GM23338 (cell line): ENCODE measurements at regions not wholly inside any gene's neighbourhood (a gene's known extent, or its start where the extent isn't known, plus 50 kb on each side); places are given as distances from the start of the nearest gene placed in this dataset.

Source experiments
- ATAC-seq: fragments of 200-7000 bp; cut with Tn5 transposase; 3 replicates; pipeline ENCODE4 v1.9.1; 2020
- DNase-seq: peaks from one replicate; pipeline ENCODE4 v3.0.0-alpha.2; 2015; ENCODE audit warnings: low spot score
- H2AFZ ChIP-seq: fragments of 200-600 bp; sonication (generic); 2 replicates; pipeline ENCODE4 v1.8.0; 2016; ENCODE audit warnings: antibody characterized with exemption, mild to moderate bottlenecking, moderate library complexity
- H3F3A ChIP-seq: fragments of 200-600 bp; sonication (generic); replicated peaks from 2 replicates; pipeline ENCODE4 v1.8.0; 2017; ENCODE audit warnings: antibody characterized with exemption, mixed run types, low read depth
- H3K27ac ChIP-seq: fragments of 200-600 bp; sonication (generic); 2 replicates; pipeline ENCODE4 v1.6.1; 2016; ENCODE audit warnings: low read depth
- H3K27me3 ChIP-seq: fragments of 200-600 bp; sonication (generic); 2 replicates; pipeline ENCODE4 v1.8.0; 2016; ENCODE audit warnings: mild to moderate bottlenecking, mixed run types, moderate library complexity; ENCODE audit not compliant: insufficient read depth
- H3K36me3 ChIP-seq: fragments of 200-600 bp; sonication (generic); 2 replicates; pipeline ENCODE4 v1.8.0; 2016; ENCODE audit warnings: mild to moderate bottlenecking; ENCODE audit not compliant: insufficient read depth
- H3K4me1 ChIP-seq: fragments of 200-600 bp; sonication (generic); 2 replicates; pipeline ENCODE4 v1.8.0; 2016; ENCODE audit warnings: mild to moderate bottlenecking, moderate library complexity; ENCODE audit not compliant: insufficient read depth
- H3K4me2 ChIP-seq: fragments of 200-600 bp; sonication (generic); 2 replicates; pipeline ENCODE4 v1.7.1; 2017; ENCODE audit warnings: mixed run types
- H3K4me3 ChIP-seq: fragments of 200-600 bp; sonication (generic); 2 replicates; pipeline ENCODE4 v1.6.1; 2016; ENCODE audit warnings: mixed run types
- H3K79me2 ChIP-seq: fragments of 200-600 bp; sonication (generic); replicated peaks from 2 replicates; pipeline ENCODE4 v1.8.0; 2017; ENCODE audit warnings: mild to moderate bottlenecking; ENCODE audit not compliant: insufficient read depth
- H3K9me2 ChIP-seq: fragments of 200-600 bp; sonication (generic); 2 replicates; pipeline ENCODE4 v1.8.0; 2017; ENCODE audit not compliant: insufficient read depth
- H4K20me1 ChIP-seq: fragments of 200-600 bp; sonication (generic); replicated peaks from 2 replicates; pipeline ENCODE4 v1.8.0; 2017; ENCODE audit warnings: mild to moderate bottlenecking; ENCODE audit not compliant: insufficient read depth
- H3K27ac Mint-ChIP-seq: 2 replicates; pipeline ENCODE4 v1.8.0; 2020; ENCODE audit warnings: inconsistent platforms, mild to moderate bottlenecking, moderate library complexity, mixed read lengths
- H3K27me3 Mint-ChIP-seq: 3 replicates; pipeline ENCODE4 v1.8.0; 2022; ENCODE audit warnings: low read depth, mild to moderate bottlenecking, moderate library complexity, mixed read lengths, inconsistent platforms; ENCODE audit not compliant: insufficient read depth, poor library complexity
- H3K36me3 Mint-ChIP-seq: 3 replicates; pipeline ENCODE4 v1.8.0; 2021; ENCODE audit warnings: low read depth, mild to moderate bottlenecking, inconsistent platforms, moderate library complexity, mixed read lengths
- H3K4me1 Mint-ChIP-seq: 3 replicates; pipeline ENCODE4 v1.8.0; 2020; ENCODE audit warnings: mild to moderate bottlenecking, inconsistent platforms, mixed read lengths
- H3K4me3 Mint-ChIP-seq: 3 replicates; pipeline ENCODE4 v1.8.0; 2021; ENCODE audit warnings: moderate library complexity, mild to moderate bottlenecking, inconsistent platforms, mixed read lengths
- H3K9me3 Mint-ChIP-seq: 3 replicates; pipeline ENCODE4 v1.8.0; 2020; ENCODE audit warnings: moderate library complexity, mild to moderate bottlenecking, inconsistent platforms, mixed read lengths
- CREB1 ChIP-seq: fragments of 250-450 bp; sonication (Bioruptor Pico); IDR thresholded peaks from 2 replicates; pipeline ENCODE4 v1.5.0; 2020; ENCODE audit warnings: low read depth, mild to moderate bottlenecking, moderate library complexity
- CTCF ChIP-seq, 2 experiments: fragments of 200-600 bp in 1 of 2; sonication (generic) in 1 of 2; conservative IDR thresholded peaks; 2 replicates each; pipeline versions ENCODE4 v1.5.1 to v1.6.1; 2016 to 2017; ENCODE audit warnings: antibody characterized with exemption in 2 of 2, low read depth in 2 of 2, mild to moderate bottlenecking in 2 of 2, moderate library complexity in 1 of 2
- ETS1 ChIP-seq: IDR thresholded peaks from 2 replicates; pipeline ENCODE4 v1.6.1; 2016; ENCODE audit warnings: antibody characterized with exemption
- EZH2 ChIP-seq: fragments of 200-600 bp; sonication (generic); IDR thresholded peaks from one replicate; pipeline ENCODE4 v1.8.0; 2017; ENCODE audit warnings: antibody characterized with exemption, mild to moderate bottlenecking, low read depth; ENCODE audit not compliant: unreplicated experiment
- EZH2phosphoT487 ChIP-seq: fragments of 200-600 bp; sonication (generic); IDR thresholded peaks from one replicate; pipeline ENCODE4 v1.8.1; 2018; ENCODE audit warnings: antibody characterized with exemption; ENCODE audit not compliant: unreplicated experiment
- JUNB ChIP-seq: IDR thresholded peaks from one replicate; pipeline ENCODE4 v1.6.1; 2016; ENCODE audit warnings: antibody characterized with exemption; ENCODE audit not compliant: unreplicated experiment
- NANOG ChIP-seq: IDR thresholded peaks from 2 replicates; pipeline ENCODE4 v1.6.1; 2016; ENCODE audit warnings: antibody characterized with exemption, borderline replicate concordance
- POLR2AphosphoS5 ChIP-seq: IDR thresholded peaks from 2 replicates; pipeline ENCODE4 v1.6.1; 2016; ENCODE audit warnings: antibody characterized with exemption, low read depth
- REST ChIP-seq: IDR thresholded peaks from one replicate; pipeline ENCODE4 v1.6.1; 2018; ENCODE audit warnings: antibody characterized with exemption; ENCODE audit not compliant: unreplicated experiment
- STAT1 ChIP-seq: IDR thresholded peaks from one replicate; pipeline ENCODE4 v1.6.1; 2016; ENCODE audit warnings: antibody characterized with exemption; ENCODE audit not compliant: unreplicated experiment
- ZNF114 ChIP-seq: fragments of 250-450 bp; sonication (Bioruptor Pico); IDR thresholded peaks from 2 replicates; pipeline ENCODE4 v1.5.0; 2020; ENCODE audit warnings: mild to moderate bottlenecking, moderate library complexity
- ZNF331 ChIP-seq: fragments of 250-450 bp; sonication (Bioruptor Pico); IDR thresholded peaks from 2 replicates; pipeline ENCODE4 v1.5.0; 2020; ENCODE audit warnings: low read depth, mild to moderate bottlenecking, moderate library complexity
- ZNF462 ChIP-seq: fragments of 250-450 bp; sonication (Bioruptor Pico); IDR thresholded peaks from 2 replicates; pipeline ENCODE4 v1.5.0; 2020; ENCODE audit warnings: mild to moderate bottlenecking, moderate library complexity

GRCh38 chr2:105974812-105975211 lies 219.3 kb downstream of the UXS1 start:
- H4K20me1 ChIP-seq, result no peaks in the 10 kb centered on the region
- no peak overlapping the region for H3K27ac ChIP-seq
- H3K27me3 Mint-ChIP-seq, result peaks cover 8% of the 10 kb centered on the region
- no peaks in the 10 kb centered on the region for H3K4me1 ChIP-seq
- peaks cover 16% of the 10 kb centered on the region for H3K36me3 Mint-ChIP-seq
- ATAC-seq (no peak), DNase-seq (no peak)
- no peaks in the 10 kb centered on the region for H3K4me1 Mint-ChIP-seq
- TF ChIP-seq EZH2phosphoT487, result no peak
- TF ChIP-seq ZNF462, result no peak
- no peak for TF ChIP-seq POLR2AphosphoS5
- TF ChIP-seq NANOG, result no peak
- no peak for TF ChIP-seq REST
- TF ChIP-seq ZNF114 (CRISPR knock-in tag), result no peak
- no peak for TF ChIP-seq EZH2
- no peak for TF ChIP-seq JUNB
- TF ChIP-seq STAT1, result no peak
- no peak for TF ChIP-seq CREB1 (CRISPR knock-in tag)
- no peak for TF ChIP-seq CTCF (conservative IDR thresholded peaks at IDR 0.05; ENCODE audit: low read depth in 2 of 2)
- TF ChIP-seq ZNF331 (CRISPR knock-in tag), result no peak
- no peak for TF ChIP-seq ETS1
- no peak overlapping the region for H3K4me3 Mint-ChIP-seq
- peaks cover 29% of the 10 kb centered on the region for H3K9me3 Mint-ChIP-seq
- no peak overlapping the region for H3K27ac Mint-ChIP-seq
- no peak overlapping the region for H3K4me2 ChIP-seq
- H3K27me3 ChIP-seq, result no peaks in the 10 kb centered on the region
- no peaks in the 10 kb centered on the region for H3K79me2 ChIP-seq
- no peak overlapping the region for H2AFZ ChIP-seq
- H3K36me3 ChIP-seq, result no peaks in the 10 kb centered on the region
- no peaks in the 10 kb centered on the region for H3K9me2 ChIP-seq
- H3K4me3 ChIP-seq, result no peak overlapping the region
- no peaks in the 10 kb centered on the region for H3F3A ChIP-seq
